ENCODE measurements at regions not wholly inside any gene's neighbourhood (a gene's known extent, or its start where the extent isn't known, plus 50 kb on each side); places are given as distances from the start of the nearest gene placed in this dataset.

DNA sequence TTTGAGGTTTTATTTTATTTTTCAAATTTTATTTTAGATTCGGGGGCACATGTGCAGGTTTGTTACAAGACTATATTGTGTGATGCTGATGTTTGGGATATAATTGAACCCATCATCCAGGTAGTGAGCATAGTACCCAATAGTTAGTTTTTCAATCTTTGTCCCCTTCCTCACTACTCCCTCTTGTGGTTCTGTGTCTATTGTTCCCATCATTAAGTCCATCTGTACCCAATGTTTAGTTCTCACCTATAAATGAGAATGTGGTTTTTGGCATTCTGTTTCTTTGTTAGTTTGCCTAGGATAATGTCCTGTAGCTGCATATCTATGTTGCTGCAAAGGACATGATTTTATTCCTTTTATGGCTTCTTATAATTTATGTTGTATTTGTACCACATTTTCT is 767.2 kb upstream of the ADGRL3 start:
- H3K9me3 ChIP-seq (ENCODE audit: control insufficient read depth in 2 of 3, insufficient read depth in 1 of 3, low read length in 3 of 3) = no peaks in the 10 kb centered on the region
- no peaks in the 10 kb centered on the region for H3K4me1 ChIP-seq (ENCODE audit: control insufficient read depth in 2 of 3, insufficient read depth in 2 of 3, low read depth in 1 of 3, low read length in 3 of 3)
- H3K27me3 ChIP-seq (ENCODE audit: control insufficient read depth, insufficient read depth, low read length) = no peaks in the 10 kb centered on the region
- FAIRE-seq (no peak), DNase-seq (no peak)
- TF ChIP-seq, protein P1, sequence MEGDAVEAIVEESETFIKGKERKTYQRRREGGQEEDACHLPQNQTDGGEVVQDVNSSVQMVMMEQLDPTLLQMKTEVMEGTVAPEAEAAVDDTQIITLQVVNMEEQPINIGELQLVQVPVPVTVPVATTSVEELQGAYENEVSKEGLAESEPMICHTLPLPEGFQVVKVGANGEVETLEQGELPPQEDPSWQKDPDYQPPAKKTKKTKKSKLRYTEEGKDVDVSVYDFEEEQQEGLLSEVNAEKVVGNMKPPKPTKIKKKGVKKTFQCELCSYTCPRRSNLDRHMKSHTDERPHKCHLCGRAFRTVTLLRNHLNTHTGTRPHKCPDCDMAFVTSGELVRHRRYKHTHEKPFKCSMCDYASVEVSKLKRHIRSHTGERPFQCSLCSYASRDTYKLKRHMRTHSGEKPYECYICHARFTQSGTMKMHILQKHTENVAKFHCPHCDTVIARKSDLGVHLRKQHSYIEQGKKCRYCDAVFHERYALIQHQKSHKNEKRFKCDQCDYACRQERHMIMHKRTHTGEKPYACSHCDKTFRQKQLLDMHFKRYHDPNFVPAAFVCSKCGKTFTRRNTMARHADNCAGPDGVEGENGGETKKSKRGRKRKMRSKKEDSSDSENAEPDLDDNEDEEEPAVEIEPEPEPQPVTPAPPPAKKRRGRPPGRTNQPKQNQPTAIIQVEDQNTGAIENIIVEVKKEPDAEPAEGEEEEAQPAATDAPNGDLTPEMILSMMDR (IDR thresholded peaks at IDR 0.05; ENCODE audit: borderline replicate concordance, extremely low read depth, insufficient read depth) = no peak
- no peak overlapping the region for H3K4me3 ChIP-seq (ENCODE audit: low read length in 3 of 3)
- no peaks in the 10 kb centered on the region for H3K36me3 ChIP-seq (ENCODE audit: control insufficient read depth in 2 of 3, insufficient read depth in 3 of 3, low read length in 3 of 3)
- H3K27ac ChIP-seq (ENCODE audit: low read depth in 2 of 2, low read length in 2 of 2) = no peak overlapping the region
- H3K9ac ChIP-seq (ENCODE audit: low read length in 3 of 3) = no peak overlapping the region
- intact Hi-C loops (cut with DNase I) = no loop called here

DNA sequence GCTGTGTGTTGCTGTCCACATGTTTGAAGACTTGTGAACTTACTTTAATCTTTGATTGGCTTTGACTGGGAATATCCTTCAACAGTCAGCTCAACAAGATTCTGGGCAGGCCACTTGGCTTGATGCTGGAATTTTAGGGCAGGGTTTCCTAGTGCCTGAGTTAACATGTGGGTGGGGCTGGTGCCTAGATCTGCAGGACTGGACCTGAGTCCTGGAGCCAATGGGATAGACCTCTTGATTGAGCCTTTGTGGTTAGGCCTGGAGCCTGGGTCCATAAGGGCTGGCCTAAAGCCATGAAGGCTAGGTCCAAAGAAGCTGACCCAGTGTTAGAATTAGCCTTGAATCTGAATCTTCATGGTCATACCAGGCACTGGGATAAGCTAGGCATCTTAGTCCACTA is 757.1 kb upstream of the ADGRL3 start:
- DNase-seq (peak in 1 of 5 donors; percentile 20), FAIRE-seq (no peak)
- Histone ChIP-seq H3K27ac (ENCODE audit: low read depth in 2 of 2, low read length in 2 of 2) (no peak overlapping the region), H3K9ac (ENCODE audit: low read length in 3 of 3) (no peak overlapping the region), H3K4me3 (ENCODE audit: low read length in 3 of 3) (no peak overlapping the region), H3K27me3 (ENCODE audit: control insufficient read depth, insufficient read depth, low read length) (no peaks in the 10 kb centered on the region), H3K36me3 (ENCODE audit: control insufficient read depth in 2 of 3, insufficient read depth in 3 of 3, low read length in 3 of 3) (no peaks in the 10 kb centered on the region), H3K4me1 (ENCODE audit: control insufficient read depth in 2 of 3, insufficient read depth in 2 of 3, low read depth in 1 of 3, low read length in 3 of 3) (no peaks in the 10 kb centered on the region), H3K9me3 (ENCODE audit: control insufficient read depth in 2 of 3, insufficient read depth in 1 of 3, low read length in 3 of 3) (peaks cover 0 to 3% (median 0%) of the 10 kb centered on the region in 3 donors)
- intact Hi-C loops (cut with DNase I) = no loop called here
- TF ChIP-seq, protein P1 (IDR thresholded peaks at IDR 0.05; ENCODE audit: borderline replicate concordance, extremely low read depth, insufficient read depth) = no peak

DNA sequence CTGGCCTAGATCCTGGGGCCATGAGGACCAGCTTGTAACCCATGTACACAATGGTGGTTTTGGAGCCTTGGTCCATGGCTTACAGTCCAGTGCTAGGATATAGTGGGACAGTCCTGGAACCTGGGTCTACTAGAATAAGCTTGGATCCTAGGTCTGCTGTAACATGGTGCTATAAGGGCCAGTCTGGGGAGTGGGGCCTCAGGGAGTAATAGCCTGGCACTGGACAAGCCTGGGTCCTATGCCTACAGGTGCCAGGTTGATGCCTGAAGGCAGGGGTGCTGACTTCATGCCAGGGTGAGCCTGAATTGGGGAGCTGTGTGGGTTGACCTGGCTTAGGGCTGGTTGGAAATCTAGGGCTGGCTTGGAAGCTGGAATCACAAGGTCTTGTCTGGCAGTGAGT is 756.3 kb upstream of the ADGRL3 start:
- Histone ChIP-seq H3K4me3 (ENCODE audit: low read length in 3 of 3) (no peak overlapping the region), H3K27me3 (ENCODE audit: control insufficient read depth, insufficient read depth, low read length) (no peaks in the 10 kb centered on the region), H3K9me3 (ENCODE audit: control insufficient read depth in 2 of 3, insufficient read depth in 1 of 3, low read length in 3 of 3) (peaks cover 0 to 3% (median 0%) of the 10 kb centered on the region in 3 donors), H3K9ac (ENCODE audit: low read length in 3 of 3) (no peak overlapping the region), H3K27ac (ENCODE audit: low read depth in 2 of 2, low read length in 2 of 2) (no peak overlapping the region), H3K36me3 (ENCODE audit: control insufficient read depth in 2 of 3, insufficient read depth in 3 of 3, low read length in 3 of 3) (no peaks in the 10 kb centered on the region), H3K4me1 (ENCODE audit: control insufficient read depth in 2 of 3, insufficient read depth in 2 of 3, low read depth in 1 of 3, low read length in 3 of 3) (no peaks in the 10 kb centered on the region)
- no peak for FAIRE-seq
- no peak for DNase-seq
- intact Hi-C loops (cut with DNase I) = no loop called here
- TF ChIP-seq, protein P1 (IDR thresholded peaks at IDR 0.05; ENCODE audit: borderline replicate concordance, extremely low read depth, insufficient read depth) = no peak

DNA sequence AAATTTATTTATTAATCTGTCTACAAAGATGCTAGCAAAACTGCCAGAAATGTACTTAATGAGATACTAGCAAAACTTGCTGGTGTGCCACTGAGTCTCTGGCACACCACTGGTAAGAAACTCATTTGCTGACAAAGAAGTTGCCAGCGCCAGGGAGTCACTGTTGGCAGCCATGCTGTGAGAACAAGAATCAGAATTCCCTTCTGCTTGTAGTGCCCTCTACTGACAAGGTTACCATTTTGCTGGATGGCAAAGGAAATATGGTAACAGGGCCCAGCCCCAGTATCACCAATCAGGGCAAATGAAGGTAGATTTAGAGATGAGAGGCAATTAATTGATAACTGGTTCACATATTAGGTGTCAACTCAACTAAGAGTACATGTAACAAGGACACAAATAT is 750.1 kb upstream of the ADGRL3 start:
- intact Hi-C loops (cut with DNase I) = no loop called here
- Histone ChIP-seq H3K9me3 (ENCODE audit: control insufficient read depth in 2 of 3, insufficient read depth in 1 of 3, low read length in 3 of 3) (no peaks in the 10 kb centered on the region), H3K36me3 (ENCODE audit: control insufficient read depth in 2 of 3, insufficient read depth in 3 of 3, low read length in 3 of 3) (no peaks in the 10 kb centered on the region), H3K27ac (ENCODE audit: low read depth in 2 of 2, low read length in 2 of 2) (no peak overlapping the region), H3K27me3 (ENCODE audit: control insufficient read depth, insufficient read depth, low read length) (no peaks in the 10 kb centered on the region), H3K9ac (ENCODE audit: low read length in 3 of 3) (no peak overlapping the region), H3K4me3 (ENCODE audit: low read length in 3 of 3) (no peak overlapping the region), H3K4me1 (ENCODE audit: control insufficient read depth in 2 of 3, insufficient read depth in 2 of 3, low read depth in 1 of 3, low read length in 3 of 3) (no peaks in the 10 kb centered on the region)
- TF ChIP-seq, protein P1 (IDR thresholded peaks at IDR 0.05; ENCODE audit: borderline replicate concordance, extremely low read depth, insufficient read depth) = no peak
- no peak for DNase-seq
- no peak for FAIRE-seq
